Stimulated activated CD8-positive, alpha-beta memory T cell treated with anti-CD3 and anti-CD28 coated beads, Interleukin-4, amount 100 ng/mL, for 4 hours (primary cell): ENCODE measurements at regions not wholly inside any gene's neighbourhood (a gene's known extent, or its start where the extent isn't known, plus 50 kb on each side); places are given as distances from the start of the nearest gene placed in this dataset.

ENCODE experiments used
- DNase-seq, 2 donors: peaks; one replicate each; pipeline ENCODE4 v3.0.0-alpha.2; 2020; ENCODE audit warnings: low read depth in 2 of 2, low spot score in 1 of 2

- no peak for DNase-seq
Observed at GRCh38 chr18:24782566-24782965, 322.1 kb downstream of the HRH4 start.

- DNase-seq = no peak
Observed at GRCh38 chr18:24785019-24785418, 324.6 kb downstream of the HRH4 start.

GRCh38 chr18:24786027-24786426 is 325.6 kb downstream of the HRH4 start:
- DNase-seq = no peak

GRCh38 chr18:24790347-24790746 is 329.9 kb downstream of the HRH4 start:
- no peak for DNase-seq

- no peak for DNase-seq
Observed at GRCh38 chr18:24791751-24792545, 331.5 kb downstream of the HRH4 start.

GRCh38 chr18:24793742-24794141 is 333.3 kb downstream of the HRH4 start:
- DNase-seq = no peak

- no peak for DNase-seq
Observed at GRCh38 chr18:24795129-24795528, 334.7 kb downstream of the HRH4 start.

GRCh38 chr18:24797981-24798380 is 337.5 kb downstream of the HRH4 start:
- DNase-seq = no peak

GRCh38 chr18:24799176-24799575 is 338.7 kb downstream of the HRH4 start:
- no peak for DNase-seq

GRCh38 chr18:24799720-24800119 is 339.3 kb downstream of the HRH4 start:
- DNase-seq = no peak

GRCh38 chr18:24801001-24801400 is 340.6 kb downstream of the HRH4 start:
- no peak for DNase-seq

GRCh38 chr18:24802456-24802855 is 342.0 kb downstream of the HRH4 start:
- no peak for DNase-seq

GRCh38 chr18:24805156-24805555 is 344.7 kb downstream of the HRH4 start:
- DNase-seq = no peak

GRCh38 chr18:24809173-24809950 is 348.9 kb downstream of the HRH4 start:
- DNase-seq = no peak

- no peak for DNase-seq
Observed at GRCh38 chr18:24810561-24811305, 350.3 kb downstream of the HRH4 start.

- no peak for DNase-seq
Observed at GRCh38 chr18:24811950-24812681, 351.7 kb downstream of the HRH4 start.

- no peak for DNase-seq
Observed at GRCh38 chr18:24814521-24814920, 354.1 kb downstream of the HRH4 start.

- DNase-seq = no peak
Observed at GRCh38 chr18:24817150-24817549, 356.7 kb downstream of the HRH4 start.

- DNase-seq = no peak
Observed at GRCh38 chr18:24817587-24818371, 357.3 kb downstream of the HRH4 start.

- DNase-seq = no peak
Observed at GRCh38 chr18:24818441-24818840, 358.0 kb downstream of the HRH4 start.
